ACHN (cell line): ENCODE measurements at regions not wholly inside any gene's neighbourhood (a gene's known extent, or its start where the extent isn't known, plus 50 kb on each side); places are given as distances from the start of the nearest gene placed in this dataset.
"Not testable (repeated sequence)": the region's sequence is repeated elsewhere in the genome, so short reads cannot be mapped to it uniquely, and the experiment has no call there.

Source experiments
- DNase-seq: peaks from one replicate; pipeline ENCODE4 v3.0.0-alpha.2; 2015
- in situ Hi-C: cut with HindIII; loops from 2 replicates; pipeline ENCODE4 v1.10.0; 2017; ENCODE audit warnings: low sequenced_read_pairs, low pct_ligation_motif_present, low pct_unique_long_range_greater_than_20kb

DNA sequence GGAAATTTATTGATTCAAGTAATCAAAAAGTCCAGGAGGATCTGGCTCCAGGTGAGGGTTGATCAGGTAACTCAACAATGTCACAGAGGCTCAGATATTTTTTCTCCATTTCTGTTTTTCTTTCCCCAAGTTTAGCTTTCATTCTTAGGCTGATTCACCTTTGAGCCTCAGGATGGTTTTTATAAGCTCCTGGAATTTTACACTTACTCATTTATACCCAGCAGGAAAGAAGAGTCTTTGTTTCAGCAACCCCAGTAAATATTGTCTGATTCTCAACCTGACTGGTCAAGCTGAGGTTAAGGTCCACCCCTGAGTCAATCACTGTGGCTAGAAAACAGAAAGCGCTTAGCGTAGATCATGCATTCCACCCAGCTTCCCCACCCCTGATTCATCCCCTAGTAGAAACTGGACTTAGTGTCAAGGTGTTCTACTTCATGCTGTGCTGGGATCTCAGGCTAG lies 500.6 kb downstream of the KIF4B start:
- in situ Hi-C loops: no loop called here

DNA sequence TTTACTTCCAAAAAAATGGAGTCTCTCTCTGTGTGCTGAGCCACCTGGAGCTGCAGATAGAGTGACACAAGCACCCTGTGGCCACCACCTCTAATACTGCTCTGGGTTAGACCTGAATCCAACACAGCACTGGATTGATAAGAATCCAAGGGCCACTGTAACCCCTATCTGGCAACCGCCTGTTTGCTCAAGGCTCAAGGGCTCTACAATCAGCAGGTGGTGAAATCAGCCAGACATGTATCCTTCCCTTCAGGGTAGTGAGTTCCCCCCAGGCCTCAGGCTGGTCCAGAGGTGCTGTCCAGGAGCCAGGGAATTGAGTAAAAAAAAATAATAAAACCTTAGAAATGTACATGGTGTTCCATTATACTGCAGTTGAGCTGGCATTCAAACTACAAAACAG lies 509.0 kb downstream of the KIF4B start:
- no peak for DNase-seq
- in situ Hi-C loops: no loop called here

More for the DNA sequence above, 500.6 kb downstream of the KIF4B start:
- no peak for DNase-seq

DNA sequence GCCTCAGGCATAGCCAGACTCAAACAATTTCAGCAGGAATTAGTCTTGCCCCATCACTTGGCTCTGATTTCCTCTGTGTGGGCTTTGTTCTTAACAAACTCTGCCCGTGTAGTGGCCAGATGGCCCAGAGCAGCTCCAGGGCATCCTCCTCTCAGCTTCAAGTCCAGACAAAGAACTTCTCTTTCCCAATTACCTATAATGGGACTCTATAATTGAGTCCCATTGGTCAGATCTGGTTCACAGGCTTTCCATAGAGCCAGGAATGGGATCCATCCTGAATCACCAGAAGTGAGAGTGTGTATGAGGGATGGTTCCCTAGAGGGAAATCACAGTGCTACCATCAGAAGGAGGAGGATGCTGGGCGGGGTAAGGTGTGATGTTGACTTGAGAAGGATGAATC lies 515.8 kb downstream of the KIF4B start:
- no peak for DNase-seq
- in situ Hi-C loops: no loop called here

DNA sequence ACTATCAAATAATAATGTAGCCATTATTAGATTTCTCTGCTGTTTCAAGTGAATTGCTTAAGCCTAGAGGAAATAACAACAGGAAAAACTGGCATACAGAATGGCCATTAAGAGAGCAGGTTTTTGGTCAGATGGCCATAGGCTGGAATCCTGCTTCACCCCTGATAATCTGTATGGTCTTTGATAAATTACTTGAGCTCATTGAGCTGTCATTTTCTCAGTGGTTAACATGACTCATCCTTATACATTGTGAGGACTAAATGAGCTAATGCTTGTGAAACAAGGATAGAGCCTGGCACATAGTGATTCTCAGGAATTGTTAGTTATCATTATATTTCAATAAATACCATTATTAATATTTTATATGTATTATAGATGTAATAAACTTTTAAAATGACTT lies 516.5 kb downstream of the KIF4B start:
- DNase-seq: no peak
- in situ Hi-C loops: no loop called here

DNA sequence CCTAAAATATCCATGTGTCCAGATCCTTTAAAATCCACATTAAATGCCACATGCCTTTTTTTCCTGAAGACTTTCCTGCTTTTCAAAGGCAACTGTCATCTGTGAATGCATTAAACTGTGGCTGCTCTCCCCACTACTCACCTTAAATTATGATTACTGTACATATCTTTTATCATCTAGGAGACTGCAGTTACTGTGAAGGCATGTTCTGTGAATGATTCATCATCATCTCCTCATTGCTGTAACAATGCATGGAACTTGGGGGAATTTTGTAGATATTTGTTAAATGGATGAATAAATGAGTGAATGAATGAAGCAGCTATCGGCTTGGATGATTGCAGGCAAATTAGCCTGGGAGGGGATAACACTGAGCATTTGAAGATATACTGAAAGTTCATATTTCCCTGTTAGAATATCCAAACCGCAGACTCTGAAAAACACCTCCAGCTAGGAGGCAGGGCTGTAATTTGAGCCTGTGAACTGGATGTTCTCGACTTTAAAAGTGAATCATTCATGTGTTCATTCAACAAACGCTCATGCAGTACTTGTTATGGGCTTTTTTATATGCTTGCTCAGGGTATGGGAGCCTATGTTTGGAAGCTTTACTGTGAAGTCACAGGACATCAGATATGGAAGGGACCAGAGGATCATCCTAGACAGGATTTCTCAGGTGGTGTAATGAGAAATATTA lies 519.2 kb downstream of the KIF4B start:
- no peak for DNase-seq

GRCh38 chr5:155540000-155540595 lies 526.5 kb downstream of the KIF4B start:
- in situ Hi-C loops: no loop called here
- DNase-seq: no peak

More for the DNA sequence above, 519.2 kb downstream of the KIF4B start:
- in situ Hi-C loops: no loop called here

DNA sequence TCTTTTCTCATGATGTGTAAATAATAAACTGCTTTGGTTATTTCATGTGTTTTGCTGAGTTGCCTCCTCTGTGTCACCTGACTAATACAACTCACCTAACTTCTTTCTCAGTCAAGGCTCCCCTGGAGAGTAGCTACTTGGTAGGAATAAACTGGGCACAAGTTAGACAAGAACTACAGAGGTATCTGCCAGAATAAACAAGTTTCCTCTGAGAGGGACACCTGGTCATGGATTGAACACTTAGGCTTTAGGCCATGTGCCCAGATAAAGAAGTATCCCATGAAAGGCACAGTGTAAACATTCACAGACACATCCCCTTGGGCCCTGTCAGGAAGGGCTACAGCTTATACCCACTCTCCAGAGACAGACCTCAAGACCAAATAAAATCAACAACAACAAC lies 532.5 kb downstream of the KIF4B start:
- DNase-seq: no peak
- in situ Hi-C loops: no loop called here

- in situ Hi-C loops: no loop called here
- DNase-seq: no peak
Measured at GRCh38 chr5:155554500-155554899, 540.9 kb downstream of the KIF4B start.

DNA sequence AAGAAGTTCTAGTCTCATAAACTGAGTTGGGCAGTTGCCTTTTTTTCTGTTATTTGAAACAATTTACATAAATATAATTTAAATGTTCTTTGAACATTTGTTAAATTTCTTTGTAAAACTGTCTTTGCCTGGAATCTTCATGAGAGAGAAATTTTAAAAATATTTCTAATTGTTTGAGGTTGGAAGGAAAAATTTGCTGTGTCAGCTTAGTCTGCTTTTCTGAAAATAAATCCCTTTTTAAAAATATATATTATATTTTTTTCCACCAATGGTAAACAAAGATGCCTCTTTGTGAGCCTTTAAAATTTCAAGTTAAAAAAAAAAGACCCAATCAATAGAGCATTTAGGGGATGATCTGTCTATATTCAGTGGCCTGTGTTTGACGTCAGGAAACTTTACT lies 542.7 kb downstream of the KIF4B start:
- DNase-seq: no peak
- in situ Hi-C loops: no loop called here

GRCh38 chr5:155556700-155557099 lies 543.1 kb downstream of the KIF4B start:
- no peak for DNase-seq
- in situ Hi-C loops: no loop called here

DNA sequence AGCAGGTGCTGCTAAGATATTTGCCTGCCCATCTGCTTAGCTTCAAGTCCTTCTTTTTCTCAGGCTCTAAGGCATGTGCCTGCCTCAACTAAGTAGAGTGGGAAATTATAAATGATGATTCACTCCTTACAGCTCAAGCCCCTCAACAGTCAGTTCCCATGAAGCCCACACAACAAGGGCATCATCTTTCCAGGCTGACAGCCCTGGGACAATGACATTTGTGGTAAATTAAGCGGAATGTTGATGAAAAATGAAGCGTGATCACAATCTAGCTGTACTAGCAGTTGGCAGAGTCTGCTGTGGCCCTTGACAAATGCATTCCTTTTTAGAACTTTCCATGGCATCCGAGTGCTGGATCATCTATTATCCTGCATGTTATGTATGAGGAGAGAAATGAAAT lies 548.6 kb downstream of the KIF4B start:
- in situ Hi-C loops: no loop called here
- DNase-seq: no peak

DNA sequence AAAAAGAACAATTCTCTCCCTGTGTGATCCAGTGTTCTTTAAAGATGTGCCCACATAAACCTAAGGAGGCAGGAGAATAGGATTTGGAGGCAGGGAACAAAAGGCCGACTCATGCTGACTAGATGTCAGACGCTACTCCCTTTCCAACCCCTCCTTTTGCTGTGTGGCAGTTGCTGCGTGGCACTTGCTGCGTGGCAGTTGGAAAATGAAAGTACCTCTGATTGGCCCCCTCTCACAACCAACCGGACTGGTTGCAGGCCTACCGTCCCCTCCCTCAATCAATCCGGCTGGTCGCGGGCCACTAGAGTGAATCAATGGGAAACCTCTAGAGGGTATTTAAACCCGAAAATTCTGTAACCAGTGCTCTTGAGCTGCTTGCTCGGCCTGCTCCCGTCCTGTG lies 551.0 kb downstream of the KIF4B start:
- in situ Hi-C loops: no loop called here

GRCh38 chr5:155575861-155576260 lies 562.3 kb downstream of the KIF4B start:
- DNase-seq: no peak
- in situ Hi-C loops: no loop called here

More for the DNA sequence above, 551.0 kb downstream of the KIF4B start:
- DNase-seq: no peak

DNA sequence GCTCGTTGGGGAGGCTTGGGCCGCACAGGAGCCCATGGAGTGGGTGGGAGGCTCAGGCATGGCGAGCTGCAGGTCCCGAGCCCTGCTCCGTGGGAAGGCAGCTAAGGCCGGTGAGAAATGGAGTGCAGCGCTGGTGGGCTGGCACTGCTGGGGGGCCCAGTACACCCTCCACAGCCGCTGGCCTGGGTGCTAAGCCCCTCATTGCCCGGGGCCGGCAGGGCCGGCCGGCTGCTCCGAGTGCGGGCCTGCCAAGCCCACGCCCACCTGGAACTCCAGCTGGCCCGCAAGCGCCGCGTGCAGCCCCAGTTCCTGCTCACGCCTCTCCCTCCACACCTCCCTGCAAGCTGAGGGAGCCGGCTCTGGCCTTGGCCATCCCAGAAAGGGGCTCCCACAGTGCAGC lies 573.3 kb downstream of the KIF4B start:
- DNase-seq, in situ Hi-C loops: not testable (repeated sequence)

- in situ Hi-C loops: no loop called here
- no peak for DNase-seq
Measured at GRCh38 chr5:155587458-155587857, 573.9 kb downstream of the KIF4B start.

GRCh38 chr5:155591273-155591672 lies 577.7 kb downstream of the KIF4B start:
- DNase-seq: no peak
- in situ Hi-C loops: no loop called here

DNA sequence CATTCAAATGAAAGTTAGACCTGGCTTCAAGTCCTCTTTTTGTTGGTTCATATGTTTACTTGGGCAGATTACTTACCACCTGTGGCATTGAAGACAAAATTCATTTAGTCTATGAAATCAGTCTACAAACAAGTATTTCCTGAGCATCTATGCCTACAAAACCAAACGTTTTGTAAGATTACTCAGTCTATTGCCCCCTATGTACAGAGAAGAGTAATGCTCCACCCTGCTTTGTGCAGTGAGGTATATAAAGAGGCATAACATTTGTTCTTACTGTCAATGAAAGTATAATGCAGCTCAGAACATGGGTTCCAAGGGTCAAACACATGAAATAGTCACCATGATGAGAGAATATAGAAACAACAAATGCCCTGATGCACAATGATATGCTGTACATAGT lies 580.7 kb downstream of the KIF4B start:
- in situ Hi-C loops: no loop called here
- no peak for DNase-seq

GRCh38 chr5:155595791-155596190 lies 582.2 kb downstream of the KIF4B start:
- no peak for DNase-seq
- in situ Hi-C loops: no loop called here

GRCh38 chr5:155598552-155598951 lies 585.0 kb downstream of the KIF4B start:
- in situ Hi-C loops: no loop called here
- DNase-seq: no peak

- DNase-seq: no peak
Measured at GRCh38 chr5:155605920-155606319, 592.4 kb downstream of the KIF4B start.

More at GRCh38 chr5:155605920-155606319, 592.4 kb downstream of the KIF4B start:
- in situ Hi-C loops: no loop called here
